Mucosa of descending colon (tissue), 3 donors: ENCODE measurements at regions not wholly inside any gene's neighbourhood (a gene's known extent, or its start where the extent isn't known, plus 50 kb on each side); places are given as distances from the start of the nearest gene placed in this dataset.

ENCODE experiments used
- ATAC-seq: fragments of 200-7000 bp; cut with Tn5 transposase; one replicate; pipeline ENCODE4 v1.9.1; 2020; ENCODE audit warnings: mild to moderate bottlenecking, moderate library complexity
- DNase-seq, 3 donors: peaks; one replicate each; pipeline ENCODE4 v3.0.0-alpha.2; 2020
- H3K36me3 ChIP-seq: fragments of 200-600 bp; one replicate; pipeline ENCODE4 v1.8.0; 2021; ENCODE audit warnings: low read depth, mild to moderate bottlenecking
- H3K4me1 ChIP-seq: fragments of 200-600 bp; one replicate; pipeline ENCODE4 v1.8.0; 2021; ENCODE audit warnings: low read depth, mild to moderate bottlenecking
- H3K4me3 ChIP-seq: fragments of 200-600 bp; one replicate; pipeline ENCODE4 v1.8.0; 2021; ENCODE audit warnings: mild to moderate bottlenecking
- H3K9me3 ChIP-seq: fragments of 200-600 bp; one replicate; pipeline ENCODE4 v1.8.0; 2021; ENCODE audit warnings: mild to moderate bottlenecking
- CTCF ChIP-seq: fragments of 200-600 bp; IDR thresholded peaks from one replicate; pipeline ENCODE4 v1.8.0; 2022; ENCODE audit warnings: antibody characterized with exemption, mild to moderate bottlenecking
- intact Hi-C, 2 donors: fragments of 100-400 bp; cut with DNase I in 1 of 2; cut with micrococcal nuclease in 1 of 2; formaldehyde crosslinking; loops; one replicate each; pipeline versions ENCODE4 v1.11.0 to v1.11.1; 2022; cut with DNase I, micrococcal nuclease
- donor health status: DM: no; HTN: no; CAD: no; lungs with moderate emphysema.
- donor health status: DM: no; HTN: no; CAD: no.
- donor health status: DM: no; HTN: yes; CAD: no.

- DNase-seq: no peak
- Histone ChIP-seq H3K4me1 (no peaks in the 10 kb centered on the region), H3K36me3 (no peaks in the 10 kb centered on the region), H3K9me3 (no peaks in the 10 kb centered on the region), H3K4me3 (no peak overlapping the region)
- TF ChIP-seq CTCF: no peak
- no peak for ATAC-seq
- intact Hi-C loops: no loop called here
Measured at GRCh38 chr3:174777813-174778212, 81.3 kb upstream of the NAALADL2 start.

- no peak overlapping the region for H3K4me3 ChIP-seq
- DNase-seq (no peak), ATAC-seq (no peak)
- intact Hi-C loops: no loop called here
- no peak for TF ChIP-seq CTCF
- no peaks in the 10 kb centered on the region for H3K36me3 ChIP-seq
- no peaks in the 10 kb centered on the region for H3K4me1 ChIP-seq
- no peaks in the 10 kb centered on the region for H3K9me3 ChIP-seq
Measured at GRCh38 chr3:174783502-174783901, 75.6 kb upstream of the NAALADL2 start.

DNA sequence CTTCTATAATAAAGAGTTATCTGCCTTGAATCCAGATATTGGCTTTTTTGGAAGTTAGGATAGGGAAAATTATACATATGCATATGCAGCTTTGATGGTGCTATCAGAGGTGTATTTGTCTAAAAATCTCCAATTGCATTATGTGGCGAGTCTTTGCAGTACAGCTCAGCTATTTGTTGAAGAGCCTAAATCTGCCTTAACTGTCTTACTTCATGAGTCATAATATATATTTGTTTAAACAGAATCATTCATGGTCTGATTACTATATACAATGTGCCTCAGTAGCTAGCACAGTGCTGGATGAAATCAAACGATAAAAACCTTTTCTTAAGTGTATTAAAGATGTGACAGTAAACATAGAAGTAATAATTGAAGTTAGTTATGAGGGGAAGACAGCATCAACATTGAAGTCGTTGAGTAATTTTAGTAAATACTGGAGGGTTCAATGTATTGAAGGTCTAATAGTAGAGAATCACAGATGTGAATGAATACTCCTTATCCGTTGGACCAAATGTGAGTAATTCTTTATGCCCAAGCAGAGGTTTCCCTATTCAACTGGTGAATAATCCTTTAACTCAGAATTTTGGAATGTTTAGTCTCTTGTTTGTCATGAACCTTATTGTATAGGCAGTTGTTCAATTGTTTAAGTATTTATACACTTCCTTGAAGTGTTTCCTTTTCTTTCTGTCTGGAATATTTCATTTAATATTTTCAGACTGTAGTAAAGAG lies 74.8 kb upstream of the NAALADL2 start:
- Histone ChIP-seq H3K9me3 (no peaks in the 10 kb centered on the region), H3K4me1 (no peaks in the 10 kb centered on the region), H3K4me3 (no peak overlapping the region), H3K36me3 (no peaks in the 10 kb centered on the region)
- intact Hi-C loops: no loop called here
- DNase-seq (no peak), ATAC-seq (no peak)
- TF ChIP-seq CTCF: no peak

DNA sequence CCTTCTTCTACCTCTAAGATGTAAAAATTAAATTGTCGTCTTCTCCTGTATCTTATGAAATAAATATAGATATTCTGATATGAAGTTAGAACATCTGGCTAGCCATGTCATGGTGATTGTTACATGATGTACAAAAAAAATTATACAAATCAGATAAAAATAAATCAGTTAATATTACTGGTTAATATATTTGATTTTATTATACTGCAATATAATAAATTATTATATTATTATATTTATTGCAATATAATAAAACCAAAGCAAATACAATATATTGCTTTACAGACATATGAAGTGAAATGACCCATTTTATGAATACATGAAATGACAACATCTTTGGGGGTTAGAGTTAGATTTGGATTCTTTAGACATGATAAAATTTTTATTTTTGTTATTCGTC lies 72.3 kb upstream of the NAALADL2 start:
- intact Hi-C loops: no loop called here
- no peaks in the 10 kb centered on the region for H3K4me1 ChIP-seq
- no peak overlapping the region for H3K4me3 ChIP-seq
- no peaks in the 10 kb centered on the region for H3K36me3 ChIP-seq
- H3K9me3 ChIP-seq: no peaks in the 10 kb centered on the region
- ATAC-seq: no peak
- no peak for TF ChIP-seq CTCF
- no peak for DNase-seq

GRCh38 chr3:174791161-174791560 lies 68.0 kb upstream of the NAALADL2 start:
- Histone ChIP-seq H3K36me3 (no peaks in the 10 kb centered on the region), H3K4me1 (no peaks in the 10 kb centered on the region), H3K4me3 (no peak overlapping the region), H3K9me3 (no peaks in the 10 kb centered on the region)
- TF ChIP-seq CTCF: no peak
- intact Hi-C loops: no loop called here
- ATAC-seq: no peak
- DNase-seq: no peak

DNA sequence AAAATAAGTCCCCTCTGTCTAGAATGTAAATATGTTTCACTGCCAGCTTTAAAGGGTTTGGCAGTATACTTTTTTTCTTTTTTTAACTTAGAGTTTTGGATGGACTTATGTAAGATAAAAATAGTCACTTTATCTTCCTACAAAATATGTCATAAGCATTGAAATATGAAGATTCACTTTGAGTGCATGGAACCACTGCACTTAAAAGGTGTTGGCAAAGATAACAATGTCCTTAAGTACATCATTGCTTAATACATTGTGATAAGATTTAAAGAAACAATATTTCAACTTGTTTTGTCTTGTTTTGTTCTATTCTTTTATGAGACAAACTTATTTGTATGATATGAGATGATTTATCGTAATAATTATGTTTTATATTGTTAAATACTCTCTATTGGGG lies 66.3 kb upstream of the NAALADL2 start:
- no peak for DNase-seq
- Histone ChIP-seq H3K36me3 (no peaks in the 10 kb centered on the region), H3K9me3 (no peaks in the 10 kb centered on the region), H3K4me3 (no peak overlapping the region), H3K4me1 (no peaks in the 10 kb centered on the region)
- ATAC-seq: no peak
- intact Hi-C loops: no loop called here
- TF ChIP-seq CTCF: no peak
